ENCODE measurements at regions not wholly inside any gene's neighbourhood (a gene's known extent, or its start where the extent isn't known, plus 50 kb on each side); places are given as distances from the start of the nearest gene placed in this dataset.

- Histone ChIP-seq H3K27me3 (ENCODE audit: insufficient read depth, low read length) (no peaks in the 10 kb centered on the region), H3K4me3 (ENCODE audit: low read length) (no peak overlapping the region), H3K36me3 (ENCODE audit: insufficient read depth, low read depth, low read length) (no peaks in the 10 kb centered on the region)
Observed at GRCh38 chr3:132892956-132893355, 145.2 kb upstream of the TMEM108 start.

GRCh38 chr3:132881756-132882409 lies 156.3 kb upstream of the TMEM108 start:
- Histone ChIP-seq H3K4me3 (ENCODE audit: low read length) (no peak overlapping the region), H3K9ac (ENCODE audit: low read depth, low read length) (no peak overlapping the region), H3K4me1 (ENCODE audit: insufficient read depth, low read length) (peaks cover 6% of the 10 kb centered on the region; the same call in 1 of the 2 replicates), H3K9me3 (ENCODE audit: insufficient read depth, low read depth, low read length) (no peaks in the 10 kb centered on the region), H3K27ac (ENCODE audit: low read length) (no peak overlapping the region), H3K36me3 (ENCODE audit: insufficient read depth, low read depth, low read length) (no peaks in the 10 kb centered on the region), H3K27me3 (ENCODE audit: insufficient read depth, low read length) (peaks cover 45% of the 10 kb centered on the region; the same call in 1 of the 2 replicates)

More at GRCh38 chr3:132892956-132893355, 145.2 kb upstream of the TMEM108 start:
- no peaks in the 10 kb centered on the region for H3K9me3 ChIP-seq (ENCODE audit: insufficient read depth, low read depth, low read length)
- no peak overlapping the region for H3K27ac ChIP-seq (ENCODE audit: low read length)
- no peaks in the 10 kb centered on the region for H3K4me1 ChIP-seq (ENCODE audit: insufficient read depth, low read length)
- no peak overlapping the region for H3K9ac ChIP-seq (ENCODE audit: low read depth, low read length)

DNA sequence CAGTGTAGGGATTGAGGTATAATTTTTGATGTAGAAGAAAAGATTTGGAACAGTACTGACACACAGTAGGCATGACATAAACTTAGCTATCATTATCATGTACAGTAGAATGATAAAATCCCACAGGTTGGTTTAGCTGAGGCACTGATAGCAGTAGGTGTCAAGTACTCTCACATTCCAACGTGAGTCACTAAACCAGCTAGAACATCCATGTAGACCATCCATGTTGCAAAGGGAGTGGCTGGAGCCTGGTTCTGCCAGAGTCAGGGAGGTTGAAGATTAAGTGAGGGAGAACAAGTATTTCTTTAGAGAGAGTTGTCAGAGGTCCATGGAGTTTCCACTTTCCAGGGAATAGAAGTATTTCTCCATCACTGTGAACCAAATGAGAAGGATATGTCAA lies 157.2 kb upstream of the TMEM108 start:
- peaks cover 6% of the 10 kb centered on the region; the same call in 1 of the 2 replicates for H3K4me1 ChIP-seq (ENCODE audit: insufficient read depth, low read length)
- H3K36me3 ChIP-seq (ENCODE audit: insufficient read depth, low read depth, low read length): no peaks in the 10 kb centered on the region
- peaks cover 45% of the 10 kb centered on the region; the same call in 1 of the 2 replicates for H3K27me3 ChIP-seq (ENCODE audit: insufficient read depth, low read length)
- no peak overlapping the region for H3K9ac ChIP-seq (ENCODE audit: low read depth, low read length)
- H3K9me3 ChIP-seq (ENCODE audit: insufficient read depth, low read depth, low read length): no peaks in the 10 kb centered on the region
- no peak overlapping the region for H3K27ac ChIP-seq (ENCODE audit: low read length)
- no peak overlapping the region for H3K4me3 ChIP-seq (ENCODE audit: low read length)

- H3K4me3 ChIP-seq (ENCODE audit: low read length): 0 out of 2 replicates have a peak overlapping the region, but pooled peaks have one; percentile 11
- peaks cover 6% of the 10 kb centered on the region; the same call in 1 of the 2 replicates for H3K4me1 ChIP-seq (ENCODE audit: insufficient read depth, low read length)
- H3K36me3 ChIP-seq (ENCODE audit: insufficient read depth, low read depth, low read length): no peaks in the 10 kb centered on the region
- H3K27ac ChIP-seq (ENCODE audit: low read length): no peak overlapping the region
- H3K9me3 ChIP-seq (ENCODE audit: insufficient read depth, low read depth, low read length): no peaks in the 10 kb centered on the region
- H3K9ac ChIP-seq (ENCODE audit: low read depth, low read length): no peak overlapping the region
- H3K27me3 ChIP-seq (ENCODE audit: insufficient read depth, low read length): peaks cover 45% of the 10 kb centered on the region; the same call in 1 of the 2 replicates
Observed at GRCh38 chr3:132879656-132880055, 157.4 kb upstream of the NPHP3 start.

DNA sequence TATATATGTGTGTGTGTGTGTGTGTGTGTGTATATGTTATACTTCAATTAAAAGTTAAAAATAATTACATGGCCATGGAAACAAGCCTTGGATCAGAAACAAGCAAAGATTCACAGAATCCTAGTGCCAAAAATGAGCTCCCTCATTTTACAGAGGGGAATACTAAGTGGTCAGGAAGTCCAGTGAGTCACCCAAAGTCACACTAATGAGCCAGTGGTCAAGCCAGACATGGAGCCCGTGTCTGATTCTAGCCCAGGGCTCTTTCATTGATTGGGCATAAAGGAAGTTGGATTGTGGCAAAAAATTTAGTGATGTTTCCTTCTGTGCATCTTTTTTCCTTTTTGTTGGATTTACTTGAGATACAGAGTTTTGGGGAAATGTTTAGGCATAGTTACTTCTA lies 152.5 kb upstream of the NPHP3 start:
- Histone ChIP-seq H3K4me3 (ENCODE audit: low read length) (no peak overlapping the region), H3K4me1 (ENCODE audit: insufficient read depth, low read length) (peaks cover 2% of the 10 kb centered on the region; the same call in 1 of the 2 replicates), H3K36me3 (ENCODE audit: insufficient read depth, low read depth, low read length) (no peaks in the 10 kb centered on the region), H3K27me3 (ENCODE audit: insufficient read depth, low read length) (peaks cover 16% of the 10 kb centered on the region; the same call in 1 of the 2 replicates), H3K9me3 (ENCODE audit: insufficient read depth, low read depth, low read length) (no peaks in the 10 kb centered on the region), H3K9ac (ENCODE audit: low read depth, low read length) (no peak overlapping the region), H3K27ac (ENCODE audit: low read length) (no peak overlapping the region)

DNA sequence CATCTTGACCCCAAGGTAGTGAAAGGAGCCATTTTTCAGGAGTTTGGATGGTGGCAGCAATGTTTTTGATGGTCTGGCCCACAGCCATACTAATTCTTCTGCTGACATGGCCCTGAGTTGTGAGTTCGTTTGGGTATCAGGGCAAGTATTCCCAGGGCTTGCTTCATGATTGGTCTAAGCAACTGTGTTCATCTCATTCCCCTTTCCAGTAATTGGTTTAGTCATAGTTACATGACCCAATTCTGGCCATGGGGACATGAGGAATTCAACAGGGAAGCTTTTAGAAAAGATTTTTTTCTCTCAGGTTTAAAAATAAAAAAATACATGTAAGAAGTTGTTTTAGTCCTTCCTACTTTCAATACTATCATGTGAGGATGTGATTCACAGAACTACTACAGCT lies 150.5 kb upstream of the NPHP3 start:
- Histone ChIP-seq H3K36me3 (ENCODE audit: insufficient read depth, low read depth, low read length) (no peaks in the 10 kb centered on the region), H3K27me3 (ENCODE audit: insufficient read depth, low read length) (peaks cover 7% of the 10 kb centered on the region; the same call in 1 of the 2 replicates), H3K4me3 (ENCODE audit: low read length) (no peak overlapping the region), H3K4me1 (ENCODE audit: insufficient read depth, low read length) (no peaks in the 10 kb centered on the region), H3K27ac (ENCODE audit: low read length) (no peak overlapping the region), H3K9ac (ENCODE audit: low read depth, low read length) (no peak overlapping the region), H3K9me3 (ENCODE audit: insufficient read depth, low read depth, low read length) (no peaks in the 10 kb centered on the region)

DNA sequence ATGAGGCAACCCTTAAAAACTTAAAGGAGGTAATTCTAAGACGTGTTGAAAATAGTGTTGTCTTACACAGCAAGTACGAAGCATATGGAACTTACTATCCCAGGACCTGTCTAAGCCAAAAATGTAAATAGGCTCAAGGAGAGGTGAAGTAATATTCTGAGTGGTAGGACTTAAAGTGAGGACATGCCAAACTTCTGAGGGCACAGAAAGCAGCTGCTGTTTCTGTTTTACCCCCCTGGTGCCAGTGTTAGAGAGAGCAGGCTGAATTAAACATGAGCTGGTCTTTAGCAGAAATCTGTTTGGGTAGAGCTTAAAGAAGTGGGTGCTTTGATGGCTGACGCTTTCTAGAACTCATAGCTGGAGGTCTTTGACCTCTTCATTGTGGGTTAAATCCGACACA lies 149.7 kb upstream of the NPHP3 start:
- Histone ChIP-seq H3K36me3 (ENCODE audit: insufficient read depth, low read depth, low read length) (no peaks in the 10 kb centered on the region), H3K27me3 (ENCODE audit: insufficient read depth, low read length) (no peaks in the 10 kb centered on the region; the same call in 1 of the 2 replicates), H3K9ac (ENCODE audit: low read depth, low read length) (no peak overlapping the region), H3K4me1 (ENCODE audit: insufficient read depth, low read length) (no peaks in the 10 kb centered on the region), H3K4me3 (ENCODE audit: low read length) (no peak overlapping the region), H3K9me3 (ENCODE audit: insufficient read depth, low read depth, low read length) (no peaks in the 10 kb centered on the region), H3K27ac (ENCODE audit: low read length) (no peak overlapping the region)

DNA sequence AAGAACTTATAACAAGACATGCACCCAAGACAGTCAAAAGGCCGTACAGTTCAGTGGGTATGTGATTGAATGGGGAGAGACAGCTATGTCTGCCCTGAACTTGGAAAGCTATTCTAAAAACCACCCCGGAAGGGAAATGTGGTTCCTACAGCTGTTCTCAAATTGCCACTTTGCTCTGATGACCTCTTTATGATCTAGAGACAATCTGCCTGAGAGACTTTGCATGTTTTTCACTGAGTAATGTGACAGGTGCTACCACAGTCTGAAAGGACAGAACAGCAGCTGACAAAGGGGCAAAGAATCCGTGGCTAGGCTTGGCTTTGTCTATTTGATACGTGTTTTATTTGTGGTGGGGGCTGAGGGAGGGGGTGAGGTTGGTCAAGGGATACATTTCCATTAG lies 148.3 kb upstream of the NPHP3 start:
- H3K9me3 ChIP-seq (ENCODE audit: insufficient read depth, low read depth, low read length): no peaks in the 10 kb centered on the region
- no peak overlapping the region for H3K27ac ChIP-seq (ENCODE audit: low read length)
- H3K27me3 ChIP-seq (ENCODE audit: insufficient read depth, low read length): no peaks in the 10 kb centered on the region; the same call in 1 of the 2 replicates
- H3K36me3 ChIP-seq (ENCODE audit: insufficient read depth, low read depth, low read length): no peaks in the 10 kb centered on the region
- H3K4me1 ChIP-seq (ENCODE audit: insufficient read depth, low read length): no peaks in the 10 kb centered on the region
- no peak overlapping the region for H3K4me3 ChIP-seq (ENCODE audit: low read length)
- H3K9ac ChIP-seq (ENCODE audit: low read depth, low read length): no peak overlapping the region

DNA sequence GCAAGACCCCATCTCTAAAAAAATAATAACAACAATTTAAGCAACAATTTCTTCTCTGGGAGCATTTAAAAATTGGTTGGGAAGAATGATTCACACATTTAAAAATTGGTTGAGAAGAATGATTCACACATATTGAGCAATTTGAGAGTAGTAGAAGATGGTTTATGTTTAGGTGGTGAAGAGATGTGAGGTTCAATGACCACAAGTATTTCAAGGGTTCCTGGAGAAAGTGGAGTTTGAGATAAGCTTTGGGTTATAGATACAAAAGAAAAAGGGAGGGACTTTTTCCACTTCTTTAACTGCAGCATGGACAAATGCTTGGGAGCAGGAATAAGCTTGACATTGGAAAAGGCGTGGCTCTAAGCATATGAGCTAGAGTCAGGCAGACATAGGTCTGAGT lies 145.7 kb upstream of the NPHP3 start:
- H3K4me3 ChIP-seq (ENCODE audit: low read length): no peak overlapping the region
- no peaks in the 10 kb centered on the region for H3K27me3 ChIP-seq (ENCODE audit: insufficient read depth, low read length)

DNA sequence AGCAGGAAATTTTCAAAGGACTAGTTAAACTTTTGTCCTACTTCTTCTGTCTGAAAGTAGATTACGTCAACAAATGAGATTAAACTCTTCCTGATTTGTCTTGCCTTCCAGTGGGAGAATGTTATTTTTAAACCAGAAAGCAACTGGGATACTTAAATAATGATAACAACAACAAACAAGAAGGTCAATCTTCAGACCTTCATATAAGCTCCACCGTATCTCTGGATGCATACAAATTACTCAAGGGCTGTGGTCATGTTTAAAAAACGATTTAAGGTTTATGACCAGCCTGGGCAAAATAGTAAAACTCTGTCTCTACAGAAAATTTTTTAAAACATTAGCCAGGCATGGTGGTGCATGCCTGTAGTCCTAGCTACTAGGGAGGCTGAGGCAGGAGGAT lies 145.3 kb upstream of the NPHP3 start:
- Histone ChIP-seq H3K4me3 (ENCODE audit: low read length) (no peak overlapping the region), H3K9ac (ENCODE audit: low read depth, low read length) (no peak overlapping the region), H3K36me3 (ENCODE audit: insufficient read depth, low read depth, low read length) (no peaks in the 10 kb centered on the region), H3K4me1 (ENCODE audit: insufficient read depth, low read length) (no peaks in the 10 kb centered on the region), H3K27ac (ENCODE audit: low read length) (no peak overlapping the region), H3K27me3 (ENCODE audit: insufficient read depth, low read length) (no peaks in the 10 kb centered on the region), H3K9me3 (ENCODE audit: insufficient read depth, low read depth, low read length) (no peaks in the 10 kb centered on the region)

More for the DNA sequence above, 145.7 kb upstream of the NPHP3 start:
- no peaks in the 10 kb centered on the region for H3K36me3 ChIP-seq (ENCODE audit: insufficient read depth, low read depth, low read length)
- H3K4me1 ChIP-seq (ENCODE audit: insufficient read depth, low read length): no peaks in the 10 kb centered on the region
- no peaks in the 10 kb centered on the region for H3K9me3 ChIP-seq (ENCODE audit: insufficient read depth, low read depth, low read length)
- H3K27ac ChIP-seq (ENCODE audit: low read length): no peak overlapping the region
- H3K9ac ChIP-seq (ENCODE audit: low read depth, low read length): no peak overlapping the region

GRCh38 chr3:132857317-132857716 lies 135.1 kb upstream of the NPHP3 start:
- H3K36me3 ChIP-seq (ENCODE audit: insufficient read depth, low read depth, low read length): no peaks in the 10 kb centered on the region
- no peaks in the 10 kb centered on the region for H3K9me3 ChIP-seq (ENCODE audit: insufficient read depth, low read depth, low read length)
- H3K4me3 ChIP-seq (ENCODE audit: low read length): no peak overlapping the region
- peaks cover 7% of the 10 kb centered on the region; the same call in 1 of the 2 replicates for H3K4me1 ChIP-seq (ENCODE audit: insufficient read depth, low read length)
- no peak overlapping the region for H3K9ac ChIP-seq (ENCODE audit: low read depth, low read length)
- no peak overlapping the region for H3K27ac ChIP-seq (ENCODE audit: low read length)
- no peaks in the 10 kb centered on the region for H3K27me3 ChIP-seq (ENCODE audit: insufficient read depth, low read length)

DNA sequence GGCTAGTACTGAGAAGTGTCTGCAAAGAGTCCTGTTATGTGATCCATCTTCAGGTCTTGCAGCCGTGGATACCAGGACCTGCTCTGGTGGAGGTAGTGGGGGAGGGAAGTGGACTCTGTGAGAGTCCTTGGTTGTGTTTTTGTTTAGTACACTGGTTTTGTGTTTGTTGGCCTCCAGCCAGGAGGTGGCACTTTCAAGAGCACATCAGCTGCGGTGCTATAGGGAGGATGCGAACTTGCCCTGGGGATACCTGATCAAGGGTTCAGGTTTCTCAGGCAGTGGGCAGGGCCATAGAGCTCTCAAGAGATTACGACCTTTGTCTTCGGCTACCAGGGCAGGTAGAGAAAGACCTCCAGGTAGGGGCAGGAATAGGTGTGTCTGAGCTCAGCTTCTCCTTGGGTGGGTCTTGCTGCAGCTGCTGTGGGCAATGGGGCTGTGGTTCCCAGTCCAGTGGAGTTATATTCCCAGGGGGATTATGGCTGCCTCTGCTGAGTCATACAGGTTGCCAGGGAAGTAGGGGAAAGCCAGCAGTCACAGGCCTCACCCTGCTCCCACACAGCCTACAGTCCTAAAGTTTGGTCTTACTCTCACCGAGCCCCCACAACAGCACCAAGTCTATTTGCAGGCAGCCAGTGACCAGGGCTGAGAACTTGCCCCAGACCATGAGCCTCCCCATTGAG lies 132.8 kb upstream of the NPHP3 start:
- Histone ChIP-seq H3K9me3 (ENCODE audit: insufficient read depth, low read depth, low read length) (no peaks in the 10 kb centered on the region; the same call in 1 of the 2 replicates), H3K36me3 (ENCODE audit: insufficient read depth, low read depth, low read length) (no peaks in the 10 kb centered on the region), H3K4me3 (ENCODE audit: low read length) (no peak overlapping the region), H3K27me3 (ENCODE audit: insufficient read depth, low read length) (no peaks in the 10 kb centered on the region), H3K27ac (ENCODE audit: low read length) (no peak overlapping the region), H3K4me1 (ENCODE audit: insufficient read depth, low read length) (peaks cover 7% of the 10 kb centered on the region; the same call in 1 of the 2 replicates), H3K9ac (ENCODE audit: low read depth, low read length) (no peak overlapping the region)
